Stomach (tissue), 4 donors: ENCODE measurements at regions not wholly inside any gene's neighbourhood (a gene's known extent, or its start where the extent isn't known, plus 50 kb on each side); places are given as distances from the start of the nearest gene placed in this dataset.

Experiments used
- CTCF ChIP-seq, 7 experiments: fragments of 450-650 bp in 4 of 7; fragments of 200-600 bp in 3 of 7; sonication (generic) in 3 of 7; IDR thresholded peaks; one replicate each; pipeline ENCODE4 v1.5.1; 2016 to 2019; ENCODE audit warnings: antibody characterized with exemption in 7 of 7, control low read depth in 2 of 7, mild to moderate bottlenecking in 1 of 7
- EP300 ChIP-seq: sonication (generic); formaldehyde crosslinking; IDR thresholded peaks from one replicate; pipeline ENCODE4 v1.6.1; 2017; ENCODE audit warnings: antibody characterized with exemption
- POLR2A ChIP-seq, 4 donors: fragments of 450-650 bp; IDR thresholded peaks; one replicate each; pipeline ENCODE4 v1.6.1; 2016; ENCODE audit warnings: antibody characterized with exemption in 4 of 4, control low read depth in 2 of 4, mild to moderate bottlenecking in 1 of 4, moderate library complexity in 1 of 4

DNA sequence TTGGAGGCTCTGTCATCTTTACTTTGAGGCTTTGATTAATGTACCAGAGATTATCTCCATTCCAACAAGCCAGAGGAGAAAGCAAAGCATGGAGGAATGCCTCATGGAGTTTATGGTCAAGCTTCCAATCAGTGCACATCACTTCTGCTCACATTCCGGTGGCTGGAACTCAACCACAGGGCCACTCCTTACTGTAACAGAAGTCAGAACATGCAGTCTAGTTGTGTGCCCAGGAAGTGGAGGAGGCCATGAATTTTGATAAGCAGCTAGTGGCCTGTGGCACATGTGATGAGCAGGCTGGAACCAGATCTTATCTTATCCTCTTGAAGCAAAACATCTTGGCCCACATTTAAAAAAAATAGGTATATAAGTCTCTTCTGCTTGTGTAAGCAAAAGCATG is 258.9 kb upstream of the ARHGAP20 start:
- TF ChIP-seq CTCF (IDR thresholded peaks at IDR 0.05), result no peak
- no peak for TF ChIP-seq POLR2A (IDR thresholded peaks at IDR 0.05)
- no peak for TF ChIP-seq EP300
